Glutamatergic neuron (in vitro differentiated cells): ENCODE measurements at regions not wholly inside any gene's neighbourhood (a gene's known extent, or its start where the extent isn't known, plus 50 kb on each side); places are given as distances from the start of the nearest gene placed in this dataset.
A peak's percentile ranks its signal among the peaks of the same experiment; 100 is the strongest.

ENCODE experiments used
- DNase-seq: peaks from one replicate; pipeline ENCODE4 v3.0.0; 2022
- H3K27ac Mint-ChIP-seq: one replicate; pipeline ENCODE4 v1.8.0; 2020; ENCODE audit warnings: mild to moderate bottlenecking, mixed read lengths, inconsistent platforms; ENCODE audit not compliant: unreplicated experiment
- H3K27me3 Mint-ChIP-seq: one replicate; pipeline ENCODE4 v1.8.0; 2020; ENCODE audit warnings: mild to moderate bottlenecking, moderate library complexity, mixed read lengths, inconsistent platforms; ENCODE audit not compliant: unreplicated experiment
- H3K36me3 Mint-ChIP-seq: one replicate; pipeline ENCODE4 v1.8.0; 2020; ENCODE audit warnings: mild to moderate bottlenecking, mixed read lengths, inconsistent platforms; ENCODE audit not compliant: unreplicated experiment
- H3K4me1 Mint-ChIP-seq: one replicate; pipeline ENCODE4 v1.8.0; 2020; ENCODE audit warnings: mild to moderate bottlenecking, low read depth, mixed read lengths, inconsistent platforms; ENCODE audit not compliant: unreplicated experiment
- H3K4me3 Mint-ChIP-seq: one replicate; pipeline ENCODE4 v1.8.0; 2020; ENCODE audit warnings: mild to moderate bottlenecking, mixed read lengths, inconsistent platforms; ENCODE audit not compliant: unreplicated experiment
- H3K9me3 Mint-ChIP-seq: one replicate; pipeline ENCODE4 v1.8.0; 2020; ENCODE audit warnings: mild to moderate bottlenecking, moderate library complexity, mixed read lengths, inconsistent platforms; ENCODE audit not compliant: unreplicated experiment
- TF ChIP-seq, protein P1 (sequence below): fragments of 200-600 bp; sonication (generic); IDR thresholded peaks from one replicate; pipeline ENCODE4 v1.5.0; 2021; ENCODE audit not compliant: partially characterized antibody, unreplicated experiment

DNA sequence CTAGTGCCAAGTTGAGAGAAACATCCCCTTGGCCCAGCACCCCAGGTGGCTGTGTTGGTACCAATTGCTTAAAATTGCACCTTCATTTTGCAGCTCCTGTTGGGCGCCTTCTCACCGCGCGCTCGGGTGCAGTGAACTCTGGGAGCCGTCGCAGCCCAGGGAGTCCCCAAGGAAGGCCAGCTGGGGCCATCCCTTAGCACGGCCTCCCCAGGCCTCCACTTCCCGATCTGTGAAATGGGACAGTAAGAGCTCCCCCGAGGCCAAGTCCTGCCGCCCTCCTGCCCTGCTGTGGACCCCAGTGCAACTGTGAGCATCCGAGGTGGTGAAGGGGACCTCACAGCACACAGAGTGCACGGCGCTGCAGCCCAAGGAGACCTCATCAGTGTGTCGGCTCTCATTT lies 1234.1 kb downstream of the BRD1 start:
- Mint-ChIP-seq H3K36me3 (peaks cover 10% of the 10 kb centered on the region), H3K9me3 (peaks cover 23% of the 10 kb centered on the region), H3K4me3 (no peak overlapping the region)

GRCh38 chr22:48592931-48593330 lies 1234.7 kb downstream of the BRD1 start:
- peaks cover 2% of the 10 kb centered on the region for H3K4me1 Mint-ChIP-seq
- H3K4me3 Mint-ChIP-seq, result no peak overlapping the region
- DNase-seq, result peak; percentile 15
- peaks cover 8% of the 10 kb centered on the region for H3K27me3 Mint-ChIP-seq
- peaks cover 18% of the 10 kb centered on the region for H3K9me3 Mint-ChIP-seq
- TF ChIP-seq, protein P1, sequence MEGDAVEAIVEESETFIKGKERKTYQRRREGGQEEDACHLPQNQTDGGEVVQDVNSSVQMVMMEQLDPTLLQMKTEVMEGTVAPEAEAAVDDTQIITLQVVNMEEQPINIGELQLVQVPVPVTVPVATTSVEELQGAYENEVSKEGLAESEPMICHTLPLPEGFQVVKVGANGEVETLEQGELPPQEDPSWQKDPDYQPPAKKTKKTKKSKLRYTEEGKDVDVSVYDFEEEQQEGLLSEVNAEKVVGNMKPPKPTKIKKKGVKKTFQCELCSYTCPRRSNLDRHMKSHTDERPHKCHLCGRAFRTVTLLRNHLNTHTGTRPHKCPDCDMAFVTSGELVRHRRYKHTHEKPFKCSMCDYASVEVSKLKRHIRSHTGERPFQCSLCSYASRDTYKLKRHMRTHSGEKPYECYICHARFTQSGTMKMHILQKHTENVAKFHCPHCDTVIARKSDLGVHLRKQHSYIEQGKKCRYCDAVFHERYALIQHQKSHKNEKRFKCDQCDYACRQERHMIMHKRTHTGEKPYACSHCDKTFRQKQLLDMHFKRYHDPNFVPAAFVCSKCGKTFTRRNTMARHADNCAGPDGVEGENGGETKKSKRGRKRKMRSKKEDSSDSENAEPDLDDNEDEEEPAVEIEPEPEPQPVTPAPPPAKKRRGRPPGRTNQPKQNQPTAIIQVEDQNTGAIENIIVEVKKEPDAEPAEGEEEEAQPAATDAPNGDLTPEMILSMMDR, result no peak
- no peak overlapping the region for H3K27ac Mint-ChIP-seq
- H3K36me3 Mint-ChIP-seq, result peaks cover 7% of the 10 kb centered on the region

More for the DNA sequence above, 1234.1 kb downstream of the BRD1 start:
- peaks cover 2% of the 10 kb centered on the region for H3K4me1 Mint-ChIP-seq
- TF ChIP-seq, protein P1, result no peak
- no peak overlapping the region for H3K27ac Mint-ChIP-seq
- peak; percentile 4 for DNase-seq
- peaks cover 8% of the 10 kb centered on the region for H3K27me3 Mint-ChIP-seq

GRCh38 chr22:48592488-48592887 lies 1235.2 kb downstream of the BRD1 start:
- Mint-ChIP-seq H3K4me3 (no peak overlapping the region), H3K36me3 (peaks cover 2% of the 10 kb centered on the region), H3K27ac (no peak overlapping the region), H3K9me3 (peaks cover 17% of the 10 kb centered on the region), H3K27me3 (peaks cover 8% of the 10 kb centered on the region), H3K4me1 (peaks cover 2% of the 10 kb centered on the region)
- TF ChIP-seq, protein P1, result no peak
- no peak for DNase-seq

DNA sequence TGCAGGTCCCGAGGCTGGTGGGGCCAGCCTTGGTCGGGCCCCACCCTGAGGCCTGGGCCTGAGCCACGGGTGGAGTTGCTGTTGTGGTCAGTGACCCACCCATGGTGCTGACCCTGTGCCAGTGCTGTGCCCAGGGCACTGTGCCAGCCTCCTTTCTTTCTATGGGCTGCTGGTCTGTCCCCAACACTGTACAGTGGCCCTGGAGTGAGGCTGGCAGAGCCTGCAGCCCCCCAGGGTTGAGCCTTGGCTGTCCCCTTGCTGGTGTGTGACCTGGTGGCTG lies 1235.7 kb downstream of the BRD1 start:
- H3K36me3 Mint-ChIP-seq, result no peaks in the 10 kb centered on the region
- no peak for DNase-seq
- H3K4me1 Mint-ChIP-seq, result peaks cover 2% of the 10 kb centered on the region
- TF ChIP-seq, protein P1, result no peak
- H3K27me3 Mint-ChIP-seq, result peaks cover 8% of the 10 kb centered on the region
- H3K27ac Mint-ChIP-seq, result no peak overlapping the region
- H3K9me3 Mint-ChIP-seq, result peaks cover 14% of the 10 kb centered on the region
- H3K4me3 Mint-ChIP-seq, result no peak overlapping the region

- DNase-seq, result peak; percentile 8
- TF ChIP-seq, protein P1, result no peak
- peaks cover 12% of the 10 kb centered on the region for H3K9me3 Mint-ChIP-seq
- no peaks in the 10 kb centered on the region for H3K36me3 Mint-ChIP-seq
- H3K4me1 Mint-ChIP-seq, result no peaks in the 10 kb centered on the region
- no peak overlapping the region for H3K27ac Mint-ChIP-seq
- H3K4me3 Mint-ChIP-seq, result no peak overlapping the region
- peaks cover 6% of the 10 kb centered on the region for H3K27me3 Mint-ChIP-seq
Measured at GRCh38 chr22:48591286-48592065, 1236.2 kb downstream of the BRD1 start.
